ENCODE measurements at regions not wholly inside any gene's neighbourhood (a gene's known extent, or its start where the extent isn't known, plus 50 kb on each side); places are given as distances from the start of the nearest gene placed in this dataset.
"Not testable (repeated sequence)": the region's sequence is repeated elsewhere in the genome, so short reads cannot be mapped to it uniquely, and the experiment has no call there.

- DNase-seq (no peak), FAIRE-seq (no peak)
- Histone ChIP-seq H3K36me3 (ENCODE audit: control insufficient read depth in 2 of 3, insufficient read depth in 3 of 3, low read length in 3 of 3) (no peaks in the 10 kb centered on the region), H3K4me1 (ENCODE audit: control insufficient read depth in 2 of 3, insufficient read depth in 2 of 3, low read depth in 1 of 3, low read length in 3 of 3) (no peaks in the 10 kb centered on the region), H3K9me3 (ENCODE audit: control insufficient read depth in 2 of 3, insufficient read depth in 1 of 3, low read length in 3 of 3) (no peaks in the 10 kb centered on the region), H3K4me3 (ENCODE audit: low read length in 3 of 3) (no peak overlapping the region), H3K27me3 (ENCODE audit: control insufficient read depth, insufficient read depth, low read length) (no peaks in the 10 kb centered on the region), H3K27ac (ENCODE audit: low read depth in 2 of 2, low read length in 2 of 2) (no peak overlapping the region), H3K9ac (ENCODE audit: low read length in 3 of 3) (no peak overlapping the region)
- intact Hi-C loops (cut with DNase I), result no loop called here
- no peak for TF ChIP-seq CTCF (IDR thresholded peaks at IDR 0.05; ENCODE audit: borderline replicate concordance, extremely low read depth, insufficient read depth)
These were observed 136.8 kb downstream of the S1PR1 start for GRCh38 chr1:101373570-101373969.

GRCh38 chr1:101375448-101375847 is 138.6 kb downstream of the S1PR1 start:
- H3K27ac ChIP-seq (ENCODE audit: low read depth in 2 of 2, low read length in 2 of 2); H3K27me3 ChIP-seq (ENCODE audit: control insufficient read depth, insufficient read depth, low read length); intact Hi-C loops (cut with DNase I); H3K9ac ChIP-seq (ENCODE audit: low read length in 3 of 3); H3K4me1 ChIP-seq (ENCODE audit: control insufficient read depth in 2 of 3, insufficient read depth in 2 of 3, low read depth in 1 of 3, low read length in 3 of 3); FAIRE-seq; H3K9me3 ChIP-seq (ENCODE audit: control insufficient read depth in 2 of 3, insufficient read depth in 1 of 3, low read length in 3 of 3); DNase-seq; H3K4me3 ChIP-seq (ENCODE audit: low read length in 3 of 3); H3K36me3 ChIP-seq (ENCODE audit: control insufficient read depth in 2 of 3, insufficient read depth in 3 of 3, low read length in 3 of 3): not testable (repeated sequence)

GRCh38 chr1:101376121-101377083 is 139.6 kb downstream of the S1PR1 start:
- intact Hi-C loops (cut with DNase I), result no loop called here
- no peak overlapping the region for H3K27ac ChIP-seq (ENCODE audit: low read depth in 2 of 2, low read length in 2 of 2)

More at GRCh38 chr1:101376121-101377083, 139.6 kb downstream of the S1PR1 start:
- Histone ChIP-seq H3K36me3 (ENCODE audit: control insufficient read depth in 2 of 3, insufficient read depth in 3 of 3, low read length in 3 of 3) (no peaks in the 10 kb centered on the region), H3K4me1 (ENCODE audit: control insufficient read depth in 2 of 3, insufficient read depth in 2 of 3, low read depth in 1 of 3, low read length in 3 of 3) (no peaks in the 10 kb centered on the region), H3K27me3 (ENCODE audit: control insufficient read depth, insufficient read depth, low read length) (no peaks in the 10 kb centered on the region), H3K9me3 (ENCODE audit: control insufficient read depth in 2 of 3, insufficient read depth in 1 of 3, low read length in 3 of 3) (no peaks in the 10 kb centered on the region), H3K4me3 (ENCODE audit: low read length in 3 of 3) (no peak overlapping the region), H3K9ac (ENCODE audit: low read length in 3 of 3) (no peak overlapping the region)
- DNase-seq (no peak), FAIRE-seq (no peak)
- no peak for TF ChIP-seq CTCF (IDR thresholded peaks at IDR 0.05; ENCODE audit: borderline replicate concordance, extremely low read depth, insufficient read depth)
